HCT116 (cell line): ENCODE measurements at regions not wholly inside any gene's neighbourhood (a gene's known extent, or its start where the extent isn't known, plus 50 kb on each side); places are given as distances from the start of the nearest gene placed in this dataset.

ENCODE experiments used
- CTCF ChIP-seq, 3 experiments: fragments of 200-600 bp in 1 of 3; sonication (generic) in 1 of 3; IDR thresholded peaks in 2 of 3; conservative IDR thresholded peaks in 1 of 3; 2 replicates each; pipeline ENCODE4 v1.5.1; 2012 to 2017; ENCODE audit warnings: low read depth in 2 of 3, low read length in 2 of 3, antibody characterized with exemption in 1 of 3, borderline replicate concordance in 1 of 3, control low read depth in 1 of 3, mild to moderate bottlenecking in 1 of 3, mixed read lengths in 1 of 3, mixed run types in 1 of 3, moderate library complexity in 1 of 3; ENCODE audit not compliant: insufficient read depth in 1 of 3
- EGR1 ChIP-seq: IDR thresholded peaks from 2 replicates; pipeline ENCODE4 v1.6.1; 2012; ENCODE audit warnings: low read depth
- ELF1 ChIP-seq: IDR thresholded peaks from 2 replicates; pipeline ENCODE4 v1.6.1; 2012; ENCODE audit warnings: low read depth, borderline replicate concordance
- EZH2 ChIP-seq: fragments of 200-600 bp; sonication (generic); IDR thresholded peaks from 2 replicates; pipeline ENCODE4 v1.6.1; 2017; ENCODE audit warnings: antibody characterized with exemption, mixed run types
- EZH2phosphoT487 ChIP-seq: fragments of 200-600 bp; IDR thresholded peaks from 2 replicates; pipeline ENCODE4 v1.6.1; 2018; ENCODE audit warnings: antibody characterized with exemption, borderline replicate concordance
- MAX ChIP-seq: IDR thresholded peaks from 2 replicates; pipeline ENCODE4 v1.6.1; 2012
- POLR2A ChIP-seq: IDR thresholded peaks from 2 replicates; pipeline ENCODE4 v1.7.0; 2011; ENCODE audit warnings: borderline replicate concordance; ENCODE audit not compliant: insufficient read depth, insufficient read length; ENCODE audit errors: extremely low read depth
- RAD21 ChIP-seq: IDR thresholded peaks from 2 replicates; pipeline ENCODE4 v1.6.1; 2012; ENCODE audit warnings: low read depth, mild to moderate bottlenecking
- SRF ChIP-seq: IDR thresholded peaks from 2 replicates; pipeline ENCODE4 v1.6.1; 2012; ENCODE audit warnings: low read depth
- TCF7L2 ChIP-seq: IDR thresholded peaks from 2 replicates; pipeline ENCODE4 v1.7.0; 2011; ENCODE audit warnings: borderline replicate concordance, inconsistent platforms; ENCODE audit not compliant: insufficient read depth, insufficient read length; ENCODE audit errors: extremely low read depth
- YY1 ChIP-seq: IDR thresholded peaks from 2 replicates; pipeline ENCODE4 v1.6.1; 2011; ENCODE audit warnings: low read length, low read depth, moderate library complexity, mild to moderate bottlenecking; ENCODE audit not compliant: insufficient replicate concordance; ENCODE audit errors: extremely low read depth

GRCh38 chr2:187819624-187820023 lies 265.4 kb upstream of the TFPI start:
- TF ChIP-seq CTCF (IDR thresholded peaks at IDR 0.05 in 2 of 3, conservative IDR thresholded peaks at IDR 0.05 in 1 of 3; ENCODE audit: borderline replicate concordance in 1 of 3, insufficient read depth in 1 of 3, low read depth in 2 of 3, low read length in 2 of 3) (no peak), TCF7L2 (no peak), EZH2 (no peak), MAX (no peak), EGR1 (no peak), EZH2phosphoT487 (no peak), YY1 (no peak), RAD21 (no peak), POLR2A (no peak), ELF1 (no peak), SRF (no peak)
